HG03571 (cell line): ENCODE measurements at regions not wholly inside any gene's neighbourhood (a gene's known extent, or its start where the extent isn't known, plus 50 kb on each side); places are given as distances from the start of the nearest gene placed in this dataset.
"Not testable (repeated sequence)": the region's sequence is repeated elsewhere in the genome, so short reads cannot be mapped to it uniquely, and the experiment has no call there.

Experiments used
- ATAC-seq: cut with Tn5 transposase; IDR thresholded peaks from one replicate; pipeline ENCODE4 v1.9.1; 2021; ENCODE audit not compliant: unreplicated experiment

DNA sequence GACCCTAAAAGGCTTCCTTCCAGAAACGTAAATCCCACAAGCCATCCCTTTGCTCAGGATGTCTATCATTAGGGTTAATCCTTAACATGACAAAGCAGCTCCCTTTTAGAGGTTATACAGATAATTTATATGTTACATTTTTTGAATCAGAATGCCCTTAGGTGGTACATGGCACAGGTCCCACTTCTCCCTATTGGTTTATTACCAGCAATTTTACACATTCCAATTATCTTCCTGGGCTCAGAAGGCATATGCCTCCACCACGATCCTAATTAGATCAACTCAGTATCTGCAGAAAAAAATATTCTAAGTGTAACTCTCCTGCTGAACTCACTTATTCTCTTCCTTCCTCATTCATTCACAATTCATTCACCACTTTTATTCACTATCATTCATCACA is 507.0 kb upstream of the MAP2 start:
- ATAC-seq, result no peak

DNA sequence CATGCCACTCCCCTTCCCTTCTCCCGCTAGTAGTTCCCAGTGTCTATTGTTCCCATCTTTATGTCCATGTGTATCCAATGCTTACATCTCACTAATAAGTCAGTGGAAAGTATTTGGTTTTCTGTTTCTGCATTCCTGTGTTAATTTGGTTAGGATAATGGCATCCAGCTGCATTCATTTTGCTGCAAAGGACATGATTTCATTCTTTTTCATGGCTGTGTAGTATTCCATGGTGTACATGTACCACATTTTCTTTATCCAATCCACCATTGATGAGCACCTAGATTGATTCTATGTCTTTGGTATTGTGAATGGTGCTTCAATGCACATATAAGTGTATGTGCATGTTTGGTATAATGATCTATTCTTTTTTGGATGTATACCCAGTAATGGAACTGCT is 502.5 kb upstream of the MAP2 start:
- not testable (repeated sequence) for ATAC-seq

DNA sequence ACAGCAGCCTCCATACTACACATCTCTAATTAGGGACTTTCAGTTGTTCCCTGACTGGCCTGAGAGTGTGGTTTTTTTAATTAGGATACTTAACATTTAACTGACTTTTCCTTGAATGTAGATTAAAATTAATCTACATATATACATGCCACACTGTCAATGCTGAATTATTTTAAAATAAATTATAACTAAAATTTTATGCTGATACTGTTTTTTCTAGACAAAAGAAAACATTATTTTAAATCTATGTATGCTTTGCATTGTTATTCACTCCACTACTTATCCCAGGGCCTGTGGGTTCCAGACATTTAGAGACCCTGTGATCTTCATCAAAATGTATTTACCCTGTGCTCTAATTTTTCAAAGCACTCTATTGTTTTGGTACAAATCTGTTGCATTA is 496.0 kb upstream of the MAP2 start:
- no peak for ATAC-seq

DNA sequence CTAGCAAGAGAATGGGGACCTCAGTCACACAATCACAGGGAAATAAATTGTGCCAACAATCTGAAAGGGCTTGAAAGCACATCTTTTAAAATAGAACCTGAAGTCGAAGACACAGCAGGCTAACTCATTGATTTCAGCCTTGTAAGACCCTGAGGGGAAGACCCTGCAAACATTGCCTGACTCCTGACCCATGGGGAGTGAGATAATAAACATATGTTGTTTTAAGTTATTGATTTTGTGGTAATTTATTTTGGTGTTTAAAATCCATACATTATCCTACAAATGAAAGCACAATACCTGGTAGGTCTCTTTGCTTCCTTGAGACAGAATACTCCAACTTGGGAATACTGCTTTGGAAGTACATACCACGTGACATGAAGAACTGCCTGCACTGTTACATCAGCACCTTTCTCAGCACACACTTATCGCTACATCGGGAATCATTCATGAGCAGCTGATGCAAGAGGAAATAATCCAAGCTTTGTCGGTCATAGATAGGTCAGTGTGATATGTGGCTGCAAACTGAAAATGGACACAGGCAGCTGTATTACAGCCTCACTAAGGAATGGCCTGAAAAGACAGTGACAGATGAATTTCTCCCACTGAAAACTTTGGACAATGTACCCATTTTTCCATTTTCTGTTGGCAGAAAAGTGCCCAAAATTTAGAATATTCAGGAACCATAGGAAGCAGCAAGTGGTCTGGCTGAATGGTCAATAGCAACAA is 494.5 kb upstream of the MAP2 start:
- ATAC-seq, result no peak

DNA sequence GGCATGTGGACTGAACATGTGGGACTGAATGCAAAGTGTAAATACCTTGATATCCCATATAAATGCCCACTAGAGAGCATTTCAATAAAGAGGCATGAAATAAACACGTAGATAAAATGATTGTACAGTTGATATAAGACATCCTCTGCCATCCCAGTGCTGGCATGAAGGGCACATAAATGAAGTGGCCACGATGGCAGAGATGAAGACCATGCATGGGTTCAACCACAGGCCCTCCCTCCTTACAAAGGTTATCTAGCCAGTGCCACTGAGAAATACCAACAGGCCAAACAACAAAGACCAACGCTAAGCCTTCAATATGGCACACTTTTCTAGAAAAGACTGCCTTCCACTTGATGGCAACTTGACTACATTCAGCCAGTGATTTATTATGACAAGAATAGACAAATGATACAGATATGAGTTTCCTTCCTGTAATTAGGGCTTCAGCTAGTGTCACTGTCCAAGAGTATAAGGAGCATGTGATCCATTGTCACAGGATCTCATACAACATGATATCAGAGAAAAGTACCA is 493.9 kb upstream of the MAP2 start:
- ATAC-seq, result no peak

DNA sequence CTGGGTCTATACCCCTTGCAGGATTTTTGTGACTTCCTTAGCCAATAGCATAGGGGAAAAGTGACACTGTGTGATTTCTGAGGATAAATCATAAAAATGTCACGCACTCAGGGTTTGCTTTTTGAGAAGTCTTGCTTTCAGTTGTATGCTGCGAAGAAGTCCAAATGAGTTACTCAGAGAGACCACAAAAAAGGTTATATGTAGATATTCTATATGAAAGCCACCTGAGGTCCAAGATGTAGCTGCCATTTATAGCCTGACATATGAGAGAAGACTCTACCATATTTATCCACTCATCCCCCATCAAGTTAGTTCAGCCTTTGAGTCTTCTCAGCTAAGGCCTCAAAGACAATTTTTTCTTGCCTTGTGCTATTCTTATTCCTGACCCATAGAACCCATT is 488.3 kb upstream of the MAP2 start:
- no peak for ATAC-seq

DNA sequence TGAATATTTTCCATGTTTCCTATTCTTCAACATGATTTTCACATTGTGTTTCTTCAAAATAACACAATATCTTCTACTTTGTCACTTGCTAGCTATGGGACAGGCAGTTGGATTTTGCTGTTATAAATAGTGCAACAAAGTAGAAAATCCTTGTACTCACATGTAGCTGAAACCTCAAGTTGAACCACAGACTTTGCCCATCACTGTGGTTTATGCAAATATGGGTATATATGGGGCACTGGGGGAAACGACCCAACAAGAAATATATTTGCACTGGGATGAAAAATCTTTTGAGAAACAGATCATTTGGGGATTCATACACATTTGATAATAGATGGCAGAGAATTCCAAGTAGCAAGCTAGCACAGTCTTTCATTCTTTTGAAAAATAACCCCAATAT is 486.3 kb upstream of the MAP2 start:
- no peak for ATAC-seq

DNA sequence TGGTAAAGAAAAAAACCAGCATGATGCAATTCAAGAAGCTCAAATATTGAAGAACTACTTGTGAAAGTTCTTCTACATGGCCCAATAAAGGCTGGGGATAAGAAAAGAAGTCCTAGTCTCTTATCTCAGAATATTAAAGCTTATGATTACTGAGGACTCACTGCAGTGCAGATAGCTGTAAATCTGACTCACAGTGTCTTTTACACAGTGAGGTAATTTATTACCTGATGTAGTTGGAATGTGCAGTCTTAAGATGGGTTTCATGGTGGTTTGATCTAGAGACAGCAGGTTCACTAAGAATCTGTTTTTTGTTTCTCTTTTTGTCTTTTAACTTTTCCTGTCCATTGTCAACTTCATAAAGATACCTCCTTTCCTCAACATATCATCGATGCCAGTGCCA is 484.0 kb upstream of the MAP2 start:
- no peak for ATAC-seq

DNA sequence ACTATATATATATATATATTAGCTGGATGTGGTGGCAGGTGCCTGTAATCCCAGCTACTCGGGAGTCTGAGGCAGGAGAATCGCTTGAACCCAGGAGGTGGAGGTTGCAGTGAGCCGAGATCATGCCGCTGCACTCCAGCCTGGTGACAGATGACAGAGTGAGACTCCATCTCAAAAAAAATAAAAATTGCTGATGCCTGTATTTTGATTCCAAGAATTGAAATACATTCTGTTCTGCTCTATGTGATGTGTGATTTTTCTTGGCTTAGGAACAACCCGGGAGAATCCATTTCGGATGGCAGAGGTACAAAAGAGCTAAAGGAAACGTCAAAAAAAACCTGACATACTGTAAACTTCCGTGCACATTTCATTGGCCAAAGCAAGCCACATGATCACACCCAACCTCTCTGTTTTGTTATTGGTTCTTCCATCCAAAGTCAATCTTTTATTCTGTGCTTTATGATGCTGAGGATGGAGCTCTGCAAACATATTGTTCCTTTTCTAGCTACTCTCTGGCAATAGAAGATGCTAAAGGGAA is 478.1 kb upstream of the MAP2 start:
- no peak for ATAC-seq

DNA sequence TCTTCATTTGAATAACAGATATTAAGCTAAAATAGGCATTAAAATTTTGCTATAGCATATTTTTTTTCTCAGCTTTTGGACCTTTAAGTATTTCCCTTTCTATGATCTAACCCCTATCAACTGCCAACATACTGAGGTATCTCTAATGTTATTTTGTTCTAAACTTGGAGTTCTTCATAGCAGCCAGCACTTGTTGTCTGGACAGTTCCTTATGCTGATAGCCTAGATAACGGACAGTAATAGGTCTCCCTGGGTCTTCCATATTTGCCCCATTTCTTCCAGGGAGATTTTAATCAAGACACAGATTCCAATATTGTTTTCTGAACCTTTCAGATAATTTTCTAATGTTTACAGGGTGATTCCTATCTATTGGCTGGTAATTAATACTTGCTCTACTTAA is 475.8 kb upstream of the MAP2 start:
- ATAC-seq, result no peak

DNA sequence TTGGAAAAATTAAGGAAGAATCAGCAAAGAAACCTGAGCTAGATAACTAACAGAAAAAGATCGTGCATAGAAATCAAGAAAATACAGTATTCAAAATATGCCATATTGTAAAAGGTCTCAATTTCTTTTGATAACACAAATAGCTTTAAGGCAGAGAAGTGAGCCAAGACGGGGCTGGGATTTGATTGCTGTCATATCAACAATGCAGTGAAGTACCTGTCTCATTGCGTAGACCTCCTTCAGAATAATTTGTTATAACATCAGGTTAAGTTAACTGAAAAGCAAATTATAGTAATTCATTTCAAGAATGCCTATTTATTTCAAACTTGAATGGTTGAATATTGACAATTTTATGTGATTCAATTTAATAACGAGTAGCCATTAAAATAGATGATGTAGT is 453.8 kb upstream of the MAP2 start:
- ATAC-seq, result no peak

DNA sequence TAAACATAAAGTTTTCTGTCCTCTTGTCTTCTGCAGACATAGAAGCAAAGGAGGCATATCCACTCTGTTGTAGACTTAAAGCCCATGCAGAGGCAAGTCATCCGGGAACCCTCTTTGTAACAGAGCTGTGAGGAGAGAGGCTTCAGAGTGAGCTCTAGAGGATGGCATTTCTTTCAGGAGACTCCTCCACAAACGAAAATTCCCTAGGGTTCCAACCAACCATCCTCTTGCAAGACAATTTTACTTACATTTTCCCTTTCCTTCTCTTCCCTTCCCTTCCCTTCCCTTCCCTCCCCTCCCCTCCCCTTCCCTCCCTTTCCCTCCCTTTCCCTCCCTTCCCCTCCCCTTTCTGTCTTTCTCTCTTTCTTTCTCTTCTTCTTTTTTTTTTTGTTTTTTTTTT is 446.3 kb upstream of the MAP2 start:
- no peak for ATAC-seq

DNA sequence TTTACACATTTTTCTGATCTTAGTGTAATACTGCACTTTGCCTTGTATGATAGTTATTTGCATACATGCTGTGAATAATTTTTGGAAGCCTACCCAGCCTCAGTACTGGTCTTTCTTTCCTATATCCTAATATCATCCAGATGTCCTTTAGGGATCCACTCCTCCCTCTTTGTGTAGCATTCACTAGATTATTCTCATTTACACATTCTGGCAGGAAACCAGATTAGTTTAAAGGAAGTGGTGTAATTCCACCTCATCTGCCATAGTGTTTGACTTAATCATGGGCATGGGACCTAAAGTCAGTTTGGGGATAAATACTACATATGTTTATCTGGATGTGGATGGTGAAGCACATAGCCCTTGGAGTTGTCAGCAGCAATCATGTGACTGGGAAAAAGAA is 444.9 kb upstream of the MAP2 start:
- ATAC-seq, result no peak

DNA sequence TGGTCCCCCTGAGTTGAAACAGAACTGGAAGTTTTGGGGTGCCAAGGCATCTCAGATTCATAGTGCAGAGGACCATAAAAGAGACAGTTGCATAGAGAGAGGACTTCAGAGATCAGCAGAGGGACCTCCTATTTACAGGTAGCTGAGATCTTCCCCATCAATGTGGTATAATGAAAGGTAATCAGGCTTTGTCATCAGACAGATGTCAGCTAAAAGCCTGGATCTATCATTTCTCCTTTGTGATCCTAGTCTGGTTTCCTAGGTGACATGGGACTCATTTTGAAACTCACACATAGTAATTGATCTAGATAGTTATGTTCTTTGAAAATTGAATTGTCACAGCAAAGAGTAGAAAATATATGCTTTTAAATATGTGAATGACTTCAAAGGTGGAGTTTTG is 443.5 kb upstream of the MAP2 start:
- ATAC-seq, result no peak

DNA sequence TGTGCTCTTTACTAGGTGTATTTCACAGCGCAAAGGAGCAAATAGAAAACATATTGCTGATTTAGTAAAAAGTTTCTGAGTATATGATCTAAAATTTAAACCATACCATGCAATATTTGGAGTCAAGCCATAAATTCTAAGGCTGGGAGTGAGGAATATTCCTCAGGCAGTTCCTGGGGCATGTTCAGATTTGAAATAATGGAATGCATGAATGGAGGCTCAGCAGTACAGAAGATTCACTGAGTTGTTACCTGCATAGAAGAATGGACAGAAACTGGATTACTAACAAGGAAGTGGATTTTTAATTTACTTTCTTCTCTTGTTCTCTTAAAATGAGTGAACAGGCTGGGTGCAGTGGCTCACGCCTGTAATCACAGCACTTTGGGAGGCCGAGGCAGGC is 441.0 kb upstream of the MAP2 start:
- ATAC-seq, result no peak

DNA sequence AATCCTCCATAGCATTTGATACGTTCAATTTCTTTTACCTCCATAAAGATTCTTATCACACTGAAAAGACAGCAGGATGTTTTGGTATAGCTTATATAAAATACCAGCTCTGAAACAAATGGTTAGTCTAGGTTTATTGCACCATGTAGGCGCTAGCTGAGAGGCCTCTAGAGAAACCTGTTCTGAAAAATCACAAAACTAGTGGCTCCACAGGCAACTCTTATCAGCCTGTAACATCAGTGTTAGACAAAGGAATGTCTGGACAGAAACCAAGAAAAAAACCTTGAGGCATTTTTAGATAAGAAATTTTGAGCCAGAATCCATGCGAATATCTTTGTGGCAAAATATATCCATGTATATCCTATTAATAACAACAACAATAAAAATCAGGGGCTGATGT is 440.4 kb upstream of the MAP2 start:
- ATAC-seq, result no peak

DNA sequence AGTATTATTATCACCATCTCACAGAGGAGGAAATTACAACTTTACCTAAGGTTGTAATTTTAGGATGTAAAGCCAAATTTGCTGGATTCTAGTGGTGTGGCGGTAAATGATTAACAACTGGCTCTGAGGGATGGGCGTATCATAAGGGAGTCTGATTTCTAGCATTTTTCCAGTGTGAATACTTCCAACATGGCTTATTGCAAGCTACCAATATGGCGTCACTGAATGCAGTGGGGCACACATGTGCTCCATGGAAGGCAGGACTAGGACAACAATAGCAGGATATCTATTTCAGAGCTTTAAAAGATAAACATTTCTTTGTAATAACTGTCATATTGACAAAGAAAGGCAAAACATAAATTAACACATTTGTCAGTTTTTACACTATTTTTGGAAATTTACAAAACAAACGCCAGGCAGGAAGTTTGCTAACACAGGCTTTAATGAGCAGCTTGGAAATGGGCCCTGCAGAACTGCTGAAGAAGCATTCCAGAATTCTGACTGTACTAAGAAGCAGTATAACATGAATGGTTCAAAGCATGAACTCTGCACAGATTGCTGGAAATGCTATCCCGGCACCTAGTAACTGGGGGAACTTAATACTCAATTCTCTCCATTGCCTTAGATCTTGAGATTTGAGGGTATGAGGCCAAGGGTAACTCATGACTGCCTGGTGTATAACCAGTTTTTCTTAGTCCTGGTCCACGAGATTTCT is 439.3 kb upstream of the MAP2 start:
- ATAC-seq, result no peak

DNA sequence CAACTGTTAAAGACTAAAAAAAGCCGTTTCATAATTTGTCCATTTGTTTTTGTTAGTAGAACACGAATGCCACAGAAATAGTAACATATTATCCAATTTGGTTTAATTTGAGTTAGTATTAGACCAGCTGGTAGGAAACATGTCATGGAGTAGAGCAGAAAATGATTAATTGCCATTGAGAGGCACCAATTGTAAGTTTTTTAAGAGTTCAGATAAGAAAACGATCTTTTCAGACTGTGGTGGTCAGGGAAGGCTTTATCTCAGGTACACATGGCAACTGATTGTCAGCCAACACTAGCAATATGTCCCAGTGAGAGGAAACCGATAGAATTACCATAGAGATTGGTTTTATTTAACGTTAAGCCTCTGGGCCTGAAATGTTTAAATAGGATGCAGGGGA is 438.2 kb upstream of the MAP2 start:
- no peak for ATAC-seq

DNA sequence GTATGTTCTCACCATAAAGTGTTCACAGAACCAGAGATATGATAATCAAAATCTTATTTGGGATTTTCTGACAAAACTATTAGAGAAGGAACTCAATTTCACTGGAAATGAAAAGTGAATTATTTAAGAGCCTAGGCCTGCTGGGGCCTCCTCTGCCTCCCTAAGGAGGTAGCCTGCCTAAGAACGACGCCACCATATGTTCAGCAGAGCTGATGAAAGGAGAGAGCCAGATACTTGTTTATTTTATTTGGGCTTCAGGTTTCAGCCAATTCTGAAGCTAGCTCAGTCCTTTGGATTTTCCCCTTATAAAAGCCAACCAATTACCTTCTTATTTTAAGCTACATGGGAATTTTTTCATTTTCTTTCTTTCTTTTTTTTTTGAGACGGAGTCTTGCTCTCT is 433.1 kb upstream of the MAP2 start:
- no peak for ATAC-seq

DNA sequence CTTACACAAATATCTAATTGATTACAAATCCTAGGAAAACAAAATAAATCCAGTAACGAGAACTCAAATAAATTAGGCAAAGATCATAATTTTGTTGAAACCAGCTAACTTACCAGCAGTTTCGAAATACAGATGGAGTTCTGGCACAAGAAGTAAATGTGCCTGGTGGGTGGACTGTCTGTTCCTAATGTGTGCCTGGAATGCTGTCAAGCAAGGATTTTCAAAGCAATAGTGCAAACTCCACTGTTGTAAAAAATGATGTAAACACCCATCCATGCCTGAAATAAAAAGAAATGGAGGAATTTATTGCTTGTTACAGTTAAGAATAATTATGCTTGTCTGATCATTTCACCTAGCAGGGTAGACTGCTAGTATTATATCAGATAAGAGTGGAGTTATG is 423.9 kb upstream of the MAP2 start:
- no peak for ATAC-seq

DNA sequence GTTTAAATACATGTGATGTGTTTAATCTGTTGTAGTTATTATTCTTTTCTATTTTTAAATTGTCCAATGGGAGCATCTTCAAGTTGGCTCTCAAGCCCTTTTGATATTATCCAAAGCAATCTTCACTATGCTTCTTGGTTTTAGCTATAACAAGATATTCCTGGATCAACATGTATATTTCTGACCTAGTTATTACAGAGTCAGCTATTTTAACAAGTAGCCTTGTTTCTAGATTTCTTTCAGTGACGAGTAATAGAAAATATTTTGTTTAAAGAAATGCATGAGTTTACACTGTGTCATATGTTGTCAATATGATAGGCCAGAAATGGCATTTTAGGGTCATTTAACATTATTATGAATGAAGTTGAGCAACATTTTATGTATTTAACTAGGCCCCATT is 421.8 kb upstream of the MAP2 start:
- no peak for ATAC-seq

DNA sequence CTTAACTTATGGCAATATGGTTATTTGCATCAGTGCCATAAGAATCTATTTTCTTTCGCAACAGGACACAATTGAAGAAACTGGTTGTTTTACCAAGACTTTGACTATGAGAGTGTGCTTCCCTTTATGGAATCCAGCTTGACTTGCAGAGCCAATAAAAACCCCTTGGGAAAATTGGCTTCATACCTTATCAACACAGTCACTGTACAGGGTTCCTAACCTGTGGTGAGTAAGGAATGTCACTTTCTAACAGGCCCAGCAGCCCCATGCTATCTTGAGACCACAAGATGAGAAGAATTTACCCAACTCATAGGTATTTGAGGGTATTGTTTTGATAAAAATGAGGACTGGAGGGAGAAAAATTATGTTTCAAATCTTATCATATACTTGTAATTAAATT is 418.5 kb upstream of the MAP2 start:
- ATAC-seq, result no peak
